GM12892 (cell line): ENCODE measurements at regions not wholly inside any gene's neighbourhood (a gene's known extent, or its start where the extent isn't known, plus 50 kb on each side); places are given as distances from the start of the nearest gene placed in this dataset.

Experiments used
- DNase-seq: peaks from one replicate; pipeline ENCODE4 v3.0.0; 2011; ENCODE audit not compliant: insufficient read length
- FAIRE-seq: peaks from 2 replicates; lab custom pipeline; 2011; peaks lifted over from hg19 to GRCh38; lab: Jason Lieb, UNC
- POLR2A ChIP-seq: IDR thresholded peaks from 2 replicates; pipeline ENCODE4 v1.6.1; 2011; ENCODE audit warnings: low read depth, low read length, control low read depth
- POLR2AphosphoS5 ChIP-seq: IDR thresholded peaks from 2 replicates; pipeline ENCODE4 v1.6.1; 2011; ENCODE audit warnings: low read depth, low read length, control low read depth
- TAF1 ChIP-seq: IDR thresholded peaks from 2 replicates; pipeline ENCODE4 v1.6.1; 2011; ENCODE audit warnings: low read depth, mild to moderate bottlenecking, control low read depth, low read length, borderline replicate concordance

GRCh38 chr9:90010793-90011192, 406.0 kb downstream of the GADD45G start:
- no peak for DNase-seq
- TF ChIP-seq POLR2AphosphoS5, result no peak
- TF ChIP-seq POLR2A, result no peak
- no peak for TF ChIP-seq TAF1
- FAIRE-seq, result no peak

GRCh38 chr9:90012949-90013348, 408.1 kb downstream of the GADD45G start:
- no peak for FAIRE-seq
- TF ChIP-seq POLR2A (no peak), TAF1 (no peak), POLR2AphosphoS5 (no peak)
- no peak for DNase-seq

GRCh38 chr9:90013778-90014177, 409.0 kb downstream of the GADD45G start:
- FAIRE-seq, result no peak
- TF ChIP-seq POLR2A (no peak), TAF1 (no peak), POLR2AphosphoS5 (no peak)
- DNase-seq, result no peak

GRCh38 chr9:90014421-90014820, 409.6 kb downstream of the GADD45G start:
- DNase-seq, result no peak
- FAIRE-seq, result no peak
- TF ChIP-seq POLR2AphosphoS5 (no peak), POLR2A (no peak), TAF1 (no peak)

GRCh38 chr9:90016272-90016671, 411.5 kb downstream of the GADD45G start:
- no peak for FAIRE-seq
- no peak for TF ChIP-seq POLR2A
- no peak for TF ChIP-seq POLR2AphosphoS5
- no peak for TF ChIP-seq TAF1
- DNase-seq, result no peak

- no peak for TF ChIP-seq POLR2AphosphoS5
- no peak for TF ChIP-seq TAF1
- no peak for TF ChIP-seq POLR2A
- DNase-seq (no peak), FAIRE-seq (no peak)
Observed at GRCh38 chr9:90017679-90018078, 412.9 kb downstream of the GADD45G start.

- DNase-seq (no peak), FAIRE-seq (no peak)
- TF ChIP-seq POLR2AphosphoS5 (no peak), TAF1 (no peak)
Observed at GRCh38 chr9:90018688-90019087, 413.9 kb downstream of the GADD45G start.

GRCh38 chr9:90019626-90020025, 414.8 kb downstream of the GADD45G start:
- DNase-seq, result no peak
- TF ChIP-seq TAF1, result no peak
- TF ChIP-seq POLR2A, result no peak
- no peak for FAIRE-seq

GRCh38 chr9:90020276-90020871, 415.6 kb downstream of the GADD45G start:
- DNase-seq, result no peak
- FAIRE-seq, result no peak
- TF ChIP-seq TAF1 (no peak), POLR2AphosphoS5 (no peak), POLR2A (no peak)

- no peak for TF ChIP-seq POLR2A
- no peak for TF ChIP-seq POLR2AphosphoS5
- no peak for TF ChIP-seq TAF1
- FAIRE-seq (no peak), DNase-seq (no peak)
Observed at GRCh38 chr9:90021216-90021906, 416.5 kb downstream of the GADD45G start.

- TF ChIP-seq POLR2AphosphoS5, result no peak
- TF ChIP-seq POLR2A, result no peak
- TF ChIP-seq TAF1, result no peak
- no peak for FAIRE-seq
- DNase-seq, result no peak
Observed at GRCh38 chr9:90022474-90022873, 417.7 kb downstream of the GADD45G start.

- FAIRE-seq (peak; percentile 36), DNase-seq (no peak)
- TF ChIP-seq TAF1, result no peak
Observed at GRCh38 chr9:90023861-90024260, 419.0 kb downstream of the GADD45G start.

GRCh38 chr9:90024409-90024808, 419.6 kb downstream of the GADD45G start:
- TF ChIP-seq POLR2A (no peak), POLR2AphosphoS5 (no peak), TAF1 (no peak)
- DNase-seq, result no peak
- no peak for FAIRE-seq

- no peak for FAIRE-seq
- no peak for TF ChIP-seq POLR2A
- TF ChIP-seq POLR2AphosphoS5, result no peak
- no peak for TF ChIP-seq TAF1
Observed at GRCh38 chr9:90024823-90025222, 420.0 kb downstream of the GADD45G start.

More at GRCh38 chr9:90024823-90025222, 420.0 kb downstream of the GADD45G start:
- DNase-seq, result no peak
